ENCODE measurements at regions not wholly inside any gene's neighbourhood (a gene's known extent, or its start where the extent isn't known, plus 50 kb on each side); places are given as distances from the start of the nearest gene placed in this dataset.

DNA sequence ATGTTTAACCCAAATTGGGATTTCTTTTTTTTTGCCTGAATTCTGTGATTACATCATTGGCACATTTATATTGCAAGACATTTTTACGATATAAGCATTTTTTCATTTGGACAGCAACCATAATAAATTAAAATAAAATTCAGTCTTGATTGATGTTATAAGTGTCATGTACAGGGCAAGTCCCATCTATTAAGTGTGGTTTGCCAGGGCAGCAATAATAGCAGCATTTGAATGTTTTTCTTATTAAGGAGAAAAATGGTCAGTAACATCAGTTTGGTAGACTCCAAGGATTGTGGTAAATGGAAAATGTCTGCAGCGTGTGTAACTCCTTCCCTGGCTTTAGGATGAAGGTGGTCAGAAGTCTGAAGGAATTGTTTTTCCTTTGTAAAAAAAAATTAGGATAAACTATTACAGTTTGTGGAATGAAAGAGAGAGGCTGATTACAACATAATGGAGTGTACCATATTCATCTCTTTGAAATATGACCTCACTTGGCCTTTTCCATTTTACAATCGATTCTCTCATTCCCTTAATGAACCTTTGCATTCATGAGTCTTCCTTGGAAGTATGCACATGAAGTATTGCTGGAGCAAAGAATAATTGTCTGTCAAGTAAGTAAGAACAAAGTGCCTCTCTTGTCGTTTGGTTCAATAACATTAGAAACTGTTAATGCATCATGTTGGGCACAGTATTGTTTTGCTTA, 405.4 kb upstream of the THRB start:
- no peak overlapping the region for H3K27ac ChIP-seq (ENCODE audit: low read depth, low read length)
- no peaks in the 10 kb centered on the region for H3K36me3 ChIP-seq (ENCODE audit: insufficient read depth, low read length)
- H3K9me3 ChIP-seq (ENCODE audit: low read depth, low read length) = no peaks in the 10 kb centered on the region
- H3K79me2 ChIP-seq (ENCODE audit: insufficient read depth, low read length) = no peaks in the 10 kb centered on the region
- H3K4me3 ChIP-seq (ENCODE audit: insufficient read depth, low read length) = no peak overlapping the region
- no peaks in the 10 kb centered on the region for H3K27me3 ChIP-seq (ENCODE audit: insufficient read depth, low read length)
- DNase-seq (ENCODE audit: insufficient read length, low spot score, missing footprints) = no peak
- H3K4me1 ChIP-seq (ENCODE audit: insufficient read depth, low read length) = no peaks in the 10 kb centered on the region
- no peak overlapping the region for H3K4me2 ChIP-seq (ENCODE audit: insufficient read depth, low read length)
- H4K20me1 ChIP-seq (ENCODE audit: insufficient read depth, low read length) = no peaks in the 10 kb centered on the region
- H2AFZ ChIP-seq (ENCODE audit: low read length) = no peak overlapping the region
- TF ChIP-seq, protein P1, sequence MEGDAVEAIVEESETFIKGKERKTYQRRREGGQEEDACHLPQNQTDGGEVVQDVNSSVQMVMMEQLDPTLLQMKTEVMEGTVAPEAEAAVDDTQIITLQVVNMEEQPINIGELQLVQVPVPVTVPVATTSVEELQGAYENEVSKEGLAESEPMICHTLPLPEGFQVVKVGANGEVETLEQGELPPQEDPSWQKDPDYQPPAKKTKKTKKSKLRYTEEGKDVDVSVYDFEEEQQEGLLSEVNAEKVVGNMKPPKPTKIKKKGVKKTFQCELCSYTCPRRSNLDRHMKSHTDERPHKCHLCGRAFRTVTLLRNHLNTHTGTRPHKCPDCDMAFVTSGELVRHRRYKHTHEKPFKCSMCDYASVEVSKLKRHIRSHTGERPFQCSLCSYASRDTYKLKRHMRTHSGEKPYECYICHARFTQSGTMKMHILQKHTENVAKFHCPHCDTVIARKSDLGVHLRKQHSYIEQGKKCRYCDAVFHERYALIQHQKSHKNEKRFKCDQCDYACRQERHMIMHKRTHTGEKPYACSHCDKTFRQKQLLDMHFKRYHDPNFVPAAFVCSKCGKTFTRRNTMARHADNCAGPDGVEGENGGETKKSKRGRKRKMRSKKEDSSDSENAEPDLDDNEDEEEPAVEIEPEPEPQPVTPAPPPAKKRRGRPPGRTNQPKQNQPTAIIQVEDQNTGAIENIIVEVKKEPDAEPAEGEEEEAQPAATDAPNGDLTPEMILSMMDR (IDR thresholded peaks at IDR 0.05; ENCODE audit: extremely low read depth, low read depth, low read length) = no peak

DNA sequence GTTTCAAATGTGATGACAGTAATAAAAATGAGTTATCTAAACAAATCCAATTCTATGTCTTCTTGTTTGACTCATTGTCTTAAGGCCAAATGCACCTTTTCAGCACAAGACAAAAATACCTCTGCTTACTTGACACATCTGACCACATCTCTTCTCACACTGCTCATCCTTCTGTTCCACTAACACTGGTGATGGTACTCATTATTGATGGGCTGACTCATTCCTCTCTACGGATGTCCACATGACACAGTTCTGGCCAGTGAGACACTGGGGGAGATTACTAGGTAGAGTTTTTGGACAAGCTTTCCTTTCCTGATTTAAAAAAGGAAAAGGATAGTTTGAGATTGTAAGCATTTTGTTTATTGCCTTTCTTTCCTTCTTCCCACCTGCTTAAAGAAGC, 410.6 kb upstream of the THRB start:
- TF ChIP-seq, protein P1 (IDR thresholded peaks at IDR 0.05; ENCODE audit: extremely low read depth, low read depth, low read length) = no peak
- Histone ChIP-seq H3K79me2 (ENCODE audit: insufficient read depth, low read length) (no peaks in the 10 kb centered on the region), H3K36me3 (ENCODE audit: insufficient read depth, low read length) (no peaks in the 10 kb centered on the region), H3K4me2 (ENCODE audit: insufficient read depth, low read length) (no peak overlapping the region), H4K20me1 (ENCODE audit: insufficient read depth, low read length) (no peaks in the 10 kb centered on the region), H2AFZ (ENCODE audit: low read length) (no peak overlapping the region), H3K27ac (ENCODE audit: low read depth, low read length) (no peak overlapping the region), H3K4me1 (ENCODE audit: insufficient read depth, low read length) (no peaks in the 10 kb centered on the region), H3K4me3 (ENCODE audit: insufficient read depth, low read length) (no peak overlapping the region), H3K27me3 (ENCODE audit: insufficient read depth, low read length) (no peaks in the 10 kb centered on the region), H3K9me3 (ENCODE audit: low read depth, low read length) (peaks cover 2% of the 10 kb centered on the region)
- DNase-seq (ENCODE audit: insufficient read length, low spot score, missing footprints) = no peak

DNA sequence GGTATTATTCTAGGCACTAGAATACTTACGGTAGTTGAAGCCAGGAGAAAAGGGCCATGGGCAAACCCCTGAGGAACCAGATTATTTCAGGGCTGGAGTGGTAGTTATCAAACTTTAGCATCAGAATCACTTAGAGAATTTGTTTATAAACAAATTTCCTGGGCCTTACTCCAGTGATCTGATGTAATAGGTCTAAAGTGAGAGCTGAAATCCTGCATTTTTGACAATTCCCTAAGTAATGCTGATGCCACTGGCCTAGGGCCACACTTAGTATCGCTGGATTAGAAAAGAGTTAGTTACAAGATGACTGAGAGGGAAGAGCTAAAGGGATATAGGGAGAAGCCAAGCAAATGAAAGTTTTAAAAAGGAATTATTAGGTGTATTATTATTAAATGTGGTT, 412.5 kb upstream of the THRB start:
- H2AFZ ChIP-seq (ENCODE audit: low read length) = no peak overlapping the region
- DNase-seq (ENCODE audit: insufficient read length, low spot score, missing footprints) = no peak
- H4K20me1 ChIP-seq (ENCODE audit: insufficient read depth, low read length) = no peaks in the 10 kb centered on the region
- no peak overlapping the region for H3K4me2 ChIP-seq (ENCODE audit: insufficient read depth, low read length)
- TF ChIP-seq, protein P1 (IDR thresholded peaks at IDR 0.05; ENCODE audit: extremely low read depth, low read depth, low read length) = no peak
- H3K4me1 ChIP-seq (ENCODE audit: insufficient read depth, low read length) = no peaks in the 10 kb centered on the region
- H3K27me3 ChIP-seq (ENCODE audit: insufficient read depth, low read length) = no peaks in the 10 kb centered on the region
- no peaks in the 10 kb centered on the region for H3K79me2 ChIP-seq (ENCODE audit: insufficient read depth, low read length)
- no peak overlapping the region for H3K27ac ChIP-seq (ENCODE audit: low read depth, low read length)
- H3K36me3 ChIP-seq (ENCODE audit: insufficient read depth, low read length) = no peaks in the 10 kb centered on the region
- no peak overlapping the region for H3K4me3 ChIP-seq (ENCODE audit: insufficient read depth, low read length)
- H3K9me3 ChIP-seq (ENCODE audit: low read depth, low read length) = peaks cover 2% of the 10 kb centered on the region

DNA sequence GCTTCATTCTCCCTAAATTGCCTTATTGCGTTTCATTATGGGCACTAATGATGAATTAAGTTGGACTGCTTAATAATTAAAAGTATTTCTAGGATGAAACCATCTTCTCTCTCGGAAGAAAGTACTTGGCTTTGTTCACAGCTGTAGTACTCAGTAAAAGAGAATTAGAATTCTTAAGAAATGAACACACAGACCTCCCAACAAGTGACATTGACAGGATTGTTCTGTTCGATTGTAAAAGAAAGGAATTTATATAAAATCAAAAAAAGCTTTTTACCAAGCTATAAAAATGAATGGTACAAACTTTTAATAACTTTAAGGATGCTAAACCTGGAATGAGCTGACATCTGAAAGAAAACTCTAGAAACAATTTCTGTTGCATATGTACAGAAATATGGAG, 416.4 kb upstream of the THRB start:
- Histone ChIP-seq H4K20me1 (ENCODE audit: insufficient read depth, low read length) (no peaks in the 10 kb centered on the region), H3K79me2 (ENCODE audit: insufficient read depth, low read length) (no peaks in the 10 kb centered on the region), H3K27ac (ENCODE audit: low read depth, low read length) (no peak overlapping the region), H3K9me3 (ENCODE audit: low read depth, low read length) (peaks cover under 1% of the 10 kb centered on the region), H3K36me3 (ENCODE audit: insufficient read depth, low read length) (no peaks in the 10 kb centered on the region), H3K4me1 (ENCODE audit: insufficient read depth, low read length) (no peaks in the 10 kb centered on the region), H3K27me3 (ENCODE audit: insufficient read depth, low read length) (no peaks in the 10 kb centered on the region), H2AFZ (ENCODE audit: low read length) (no peak overlapping the region), H3K4me3 (ENCODE audit: insufficient read depth, low read length) (no peak overlapping the region), H3K4me2 (ENCODE audit: insufficient read depth, low read length) (no peak overlapping the region)
- no peak for DNase-seq (ENCODE audit: insufficient read length, low spot score, missing footprints)
- TF ChIP-seq, protein P1 (IDR thresholded peaks at IDR 0.05; ENCODE audit: extremely low read depth, low read depth, low read length) = no peak
